ENCODE measurements at regions not wholly inside any gene's neighbourhood (a gene's known extent, or its start where the extent isn't known, plus 50 kb on each side); places are given as distances from the start of the nearest gene placed in this dataset.

DNA sequence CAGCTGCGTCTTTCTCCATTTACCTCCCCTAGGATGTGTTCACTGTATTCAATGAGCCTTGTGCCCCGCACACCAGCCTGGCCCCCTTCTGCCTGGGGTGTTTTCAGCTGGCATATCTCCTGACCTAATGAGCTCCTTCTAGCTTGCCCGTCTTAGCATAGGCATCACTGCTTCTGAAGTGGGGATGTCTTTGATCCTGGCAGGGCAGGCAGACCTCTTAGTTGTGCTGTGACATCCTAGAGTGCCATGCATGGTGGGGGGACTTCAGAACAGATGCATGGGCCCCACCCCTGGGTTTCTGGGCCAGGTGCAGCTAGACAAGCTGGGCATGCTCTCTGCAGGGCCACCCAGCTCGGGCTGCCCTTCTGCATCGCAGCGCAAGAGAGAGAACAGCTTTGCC lies 172.7 kb downstream of the GADD45G start:
- TF ChIP-seq, protein P1, sequence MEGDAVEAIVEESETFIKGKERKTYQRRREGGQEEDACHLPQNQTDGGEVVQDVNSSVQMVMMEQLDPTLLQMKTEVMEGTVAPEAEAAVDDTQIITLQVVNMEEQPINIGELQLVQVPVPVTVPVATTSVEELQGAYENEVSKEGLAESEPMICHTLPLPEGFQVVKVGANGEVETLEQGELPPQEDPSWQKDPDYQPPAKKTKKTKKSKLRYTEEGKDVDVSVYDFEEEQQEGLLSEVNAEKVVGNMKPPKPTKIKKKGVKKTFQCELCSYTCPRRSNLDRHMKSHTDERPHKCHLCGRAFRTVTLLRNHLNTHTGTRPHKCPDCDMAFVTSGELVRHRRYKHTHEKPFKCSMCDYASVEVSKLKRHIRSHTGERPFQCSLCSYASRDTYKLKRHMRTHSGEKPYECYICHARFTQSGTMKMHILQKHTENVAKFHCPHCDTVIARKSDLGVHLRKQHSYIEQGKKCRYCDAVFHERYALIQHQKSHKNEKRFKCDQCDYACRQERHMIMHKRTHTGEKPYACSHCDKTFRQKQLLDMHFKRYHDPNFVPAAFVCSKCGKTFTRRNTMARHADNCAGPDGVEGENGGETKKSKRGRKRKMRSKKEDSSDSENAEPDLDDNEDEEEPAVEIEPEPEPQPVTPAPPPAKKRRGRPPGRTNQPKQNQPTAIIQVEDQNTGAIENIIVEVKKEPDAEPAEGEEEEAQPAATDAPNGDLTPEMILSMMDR (IDR thresholded peaks at IDR 0.05), result no peak
- TF ChIP-seq POLR2A (IDR thresholded peaks at IDR 0.05) (no peak), EP300 (IDR thresholded peaks at IDR 0.05) (no peak)

All from gastroesophageal sphincter (tissue), 3 donors.